ENCODE measurements at regions not wholly inside any gene's neighbourhood (a gene's known extent, or its start where the extent isn't known, plus 50 kb on each side); places are given as distances from the start of the nearest gene placed in this dataset.
"Not testable (repeated sequence)": the region's sequence is repeated elsewhere in the genome, so short reads cannot be mapped to it uniquely, and the experiment has no call there.

DNA sequence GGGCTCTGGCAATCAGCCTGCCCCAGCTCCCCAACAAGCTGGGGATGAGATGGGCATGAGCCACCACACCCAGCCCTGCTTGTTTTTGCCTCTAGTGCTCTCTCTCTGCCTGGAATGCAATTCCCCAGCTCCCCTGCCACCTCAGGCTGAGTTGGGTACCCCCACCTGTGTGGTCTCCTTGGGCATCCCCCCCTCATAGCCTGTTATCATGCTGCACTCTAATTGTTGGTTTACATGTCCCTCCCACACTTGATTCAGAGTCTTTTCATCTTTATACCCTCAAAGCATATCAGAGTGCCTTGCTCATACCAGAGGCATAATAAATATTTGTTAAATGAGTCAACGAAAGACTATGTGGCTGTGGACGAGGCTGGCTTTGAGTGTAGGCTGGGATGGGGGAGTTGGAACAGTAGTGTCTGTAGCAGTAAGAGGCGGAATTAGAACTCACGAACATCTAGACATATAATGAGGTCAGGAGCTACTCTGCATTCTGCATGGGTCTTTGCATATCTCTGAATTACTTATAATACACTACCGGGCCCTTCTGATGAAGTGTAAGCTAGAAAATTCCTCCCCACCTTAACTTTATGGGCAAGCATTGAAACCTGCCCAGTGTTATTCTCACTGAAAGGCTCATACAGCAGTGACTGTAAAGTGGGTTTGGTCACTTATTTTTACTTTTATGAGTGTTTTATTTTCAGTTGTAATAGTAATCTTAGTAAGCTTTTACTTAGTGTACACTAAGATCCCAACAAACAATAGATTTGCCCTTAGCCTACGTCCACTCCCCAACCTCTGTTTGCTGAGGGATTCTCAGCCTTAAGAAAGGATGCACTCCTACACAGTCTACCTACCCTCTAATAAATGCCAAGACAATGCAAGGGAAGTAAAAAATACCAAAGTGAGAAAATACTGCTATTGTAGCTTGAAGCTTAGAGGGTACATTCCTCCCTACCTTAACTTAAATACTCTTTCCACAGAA is 58.7 kb downstream of the EDN1 start:
- Mint-ChIP-seq H3K27me3 (ENCODE audit: low read depth in 3 of 3) (peaks cover 2 to 7% (median 2%) of the 10 kb centered on the region in 3 donors), H3K36me3 (peaks cover 0 to 3% (median 0%) of the 10 kb centered on the region in 3 donors), H3K4me3 (no peak overlapping the region), H3K27ac (no peak overlapping the region), H3K4me1 (no peaks in the 10 kb centered on the region), H3K9me3 (peaks cover 0 to 13% (median 6%) of the 10 kb centered on the region in 6 donors)
- DNase-seq: no peak

- H3K4me1 Mint-ChIP-seq: no peaks in the 10 kb centered on the region
- peaks cover 2 to 7% (median 2%) of the 10 kb centered on the region in 3 donors for H3K27me3 Mint-ChIP-seq (ENCODE audit: low read depth in 3 of 3)
- no peak overlapping the region for H3K4me3 Mint-ChIP-seq
- H3K9me3 Mint-ChIP-seq: peaks cover 0 to 13% (median 6%) of the 10 kb centered on the region in 6 donors
- DNase-seq: no peak
- H3K36me3 Mint-ChIP-seq: peaks cover 0 to 3% (median 0%) of the 10 kb centered on the region in 3 donors
- no peak overlapping the region for H3K27ac Mint-ChIP-seq
Observed at GRCh38 chr6:12350644-12351170, 60.5 kb downstream of the EDN1 start.

DNA sequence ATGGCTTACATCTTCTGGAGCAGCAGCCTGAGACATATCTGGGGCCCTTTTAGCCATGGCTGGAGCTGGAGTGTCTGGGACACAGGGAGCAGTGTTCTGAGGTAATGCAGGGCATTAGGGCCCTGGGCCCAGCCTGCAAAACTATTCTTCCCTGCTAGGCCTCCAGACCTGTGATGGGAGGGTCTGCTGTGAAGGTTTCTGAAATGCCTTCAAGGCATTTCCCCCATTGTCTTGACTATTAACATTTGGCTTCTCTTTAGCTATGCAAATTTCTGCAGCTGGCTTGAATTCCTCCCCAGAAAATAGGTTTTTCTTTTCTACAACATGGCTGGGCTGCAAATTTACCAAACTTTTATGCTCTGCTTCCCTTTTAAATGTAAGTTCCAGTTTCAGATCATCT is 61.5 kb downstream of the EDN1 start:
- peaks cover 0 to 3% (median 2%) of the 10 kb centered on the region in 3 donors for H3K27me3 Mint-ChIP-seq (ENCODE audit: low read depth in 3 of 3)
- peaks cover 0 to 3% (median 0%) of the 10 kb centered on the region in 3 donors for H3K36me3 Mint-ChIP-seq
- no peak overlapping the region for H3K4me3 Mint-ChIP-seq
- DNase-seq: no peak
- H3K4me1 Mint-ChIP-seq: no peaks in the 10 kb centered on the region
- peaks cover 0 to 13% (median 6%) of the 10 kb centered on the region in 6 donors for H3K9me3 Mint-ChIP-seq
- H3K27ac Mint-ChIP-seq: no peak overlapping the region

- Mint-ChIP-seq H3K27ac (no peak overlapping the region), H3K27me3 (ENCODE audit: low read depth in 3 of 3) (peaks cover 0 to 3% (median 3%) of the 10 kb centered on the region in 3 donors), H3K36me3 (peaks cover 0 to 3% (median 0%) of the 10 kb centered on the region in 3 donors), H3K9me3 (peaks cover 0 to 13% (median 6%) of the 10 kb centered on the region in 6 donors), H3K4me3 (no peak overlapping the region), H3K4me1 (no peaks in the 10 kb centered on the region)
- no peak for DNase-seq
Observed at GRCh38 chr6:12353731-12354130, 63.6 kb downstream of the EDN1 start.

DNA sequence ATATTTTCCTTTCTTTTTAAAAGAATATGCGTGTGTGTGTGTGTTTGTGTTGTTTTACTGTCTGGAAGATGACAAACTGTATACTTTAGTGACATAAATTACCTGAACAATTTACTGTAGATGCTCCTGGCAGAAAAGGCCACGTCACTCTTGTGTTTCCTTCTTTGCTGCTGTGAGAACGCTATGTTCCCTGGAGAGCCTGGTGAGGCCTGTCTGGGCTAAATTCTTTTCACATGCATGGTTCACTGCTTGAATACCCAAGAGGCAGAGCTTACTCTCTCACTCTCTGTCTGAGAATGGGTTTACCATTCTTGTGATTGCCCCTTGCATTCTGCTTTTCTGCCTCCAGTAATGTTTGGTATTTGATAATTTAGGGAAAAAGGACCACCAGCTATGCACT is 64.3 kb downstream of the EDN1 start:
- no peaks in the 10 kb centered on the region for H3K4me1 Mint-ChIP-seq
- H3K36me3 Mint-ChIP-seq: peaks cover 0 to 3% (median 0%) of the 10 kb centered on the region in 3 donors
- no peak for DNase-seq
- peaks cover 0 to 3% (median 3%) of the 10 kb centered on the region in 3 donors for H3K27me3 Mint-ChIP-seq (ENCODE audit: low read depth in 3 of 3)
- H3K4me3 Mint-ChIP-seq: no peak overlapping the region
- peaks cover 0 to 13% (median 6%) of the 10 kb centered on the region in 6 donors for H3K9me3 Mint-ChIP-seq
- H3K27ac Mint-ChIP-seq: no peak overlapping the region

DNA sequence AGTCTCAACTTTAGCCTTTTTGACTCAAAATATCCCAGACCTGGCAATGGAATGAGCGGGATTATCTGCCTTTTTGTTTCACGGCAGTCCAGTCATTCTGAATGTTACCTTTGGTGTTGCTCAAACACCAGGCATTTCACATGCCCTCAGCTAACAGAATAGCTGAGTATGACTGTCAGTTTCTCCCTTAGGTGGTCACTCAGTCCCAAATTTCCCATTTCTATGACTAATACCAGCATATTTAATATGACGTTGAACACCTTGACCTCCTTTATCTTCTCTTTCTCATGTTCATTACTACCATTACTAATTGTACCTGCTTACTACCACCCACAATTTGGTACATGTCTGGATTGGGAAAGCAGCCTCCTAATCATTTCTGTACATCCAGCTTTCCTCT is 65.2 kb downstream of the EDN1 start:
- H3K4me1 Mint-ChIP-seq: no peaks in the 10 kb centered on the region
- H3K27ac Mint-ChIP-seq: no peak overlapping the region
- DNase-seq: no peak
- peaks cover 0 to 3% (median 3%) of the 10 kb centered on the region in 3 donors for H3K27me3 Mint-ChIP-seq (ENCODE audit: low read depth in 3 of 3)
- peaks cover 0 to 3% (median 0%) of the 10 kb centered on the region in 3 donors for H3K36me3 Mint-ChIP-seq
- H3K4me3 Mint-ChIP-seq: no peak overlapping the region
- H3K9me3 Mint-ChIP-seq: peaks cover 0 to 13% (median 6%) of the 10 kb centered on the region in 6 donors

- H3K27ac Mint-ChIP-seq: no peak overlapping the region
- peaks cover 0 to 3% (median 0%) of the 10 kb centered on the region in 3 donors for H3K36me3 Mint-ChIP-seq
- H3K4me1 Mint-ChIP-seq: no peaks in the 10 kb centered on the region
- peaks cover 0 to 13% (median 5%) of the 10 kb centered on the region in 6 donors for H3K9me3 Mint-ChIP-seq
- H3K27me3 Mint-ChIP-seq (ENCODE audit: low read depth in 3 of 3): peaks cover 0 to 3% (median 3%) of the 10 kb centered on the region in 3 donors
- DNase-seq: no peak
- H3K4me3 Mint-ChIP-seq: no peak overlapping the region
Observed at GRCh38 chr6:12356431-12356830, 66.3 kb downstream of the EDN1 start.

DNA sequence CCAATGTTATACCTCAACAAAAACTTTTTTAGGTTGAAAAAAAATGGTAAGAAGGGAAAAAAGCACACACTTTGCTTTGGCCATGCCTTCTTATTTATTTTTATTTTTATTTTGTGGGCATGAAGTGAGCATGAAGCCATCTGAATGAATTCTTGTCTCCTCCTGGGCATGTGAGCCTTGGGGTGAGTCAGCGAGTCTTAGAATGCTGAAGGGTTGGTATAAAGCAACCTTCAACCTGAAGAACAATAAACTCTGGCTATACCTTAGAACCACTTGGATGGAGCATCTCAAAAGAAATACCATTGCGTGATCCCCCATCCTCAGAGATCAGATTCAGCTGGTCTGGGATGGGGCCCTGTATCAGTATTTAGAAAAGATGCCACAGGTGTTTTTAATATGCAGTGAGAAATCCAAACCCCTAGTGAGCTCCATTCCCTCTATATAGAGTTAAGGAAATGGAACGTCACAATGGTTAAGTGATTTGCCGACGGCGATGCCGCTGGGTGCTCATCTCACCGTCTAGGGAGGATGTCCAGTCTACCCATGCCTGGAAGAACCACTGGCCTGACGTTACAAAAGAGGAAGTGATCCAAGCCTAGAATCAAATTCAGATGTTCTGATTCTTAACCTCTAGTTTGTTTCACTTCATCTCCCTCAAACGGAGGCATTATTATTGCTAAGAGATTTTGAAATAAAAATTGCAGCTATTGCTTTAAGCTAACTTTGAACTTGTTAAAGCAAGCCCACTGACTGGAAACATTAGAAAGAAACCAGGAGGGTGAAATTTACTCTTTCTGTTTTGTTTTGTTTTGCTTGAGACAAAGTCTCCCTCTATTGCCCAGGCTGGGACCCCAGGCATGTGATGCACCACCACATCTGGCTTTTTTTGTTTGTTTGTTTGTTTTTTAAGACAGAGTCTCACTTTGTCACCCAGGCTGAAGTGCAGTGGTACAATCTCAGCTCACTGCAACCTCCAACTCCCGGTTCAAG is 67.1 kb downstream of the EDN1 start:
- peaks cover 0 to 3% (median 3%) of the 10 kb centered on the region in 3 donors for H3K27me3 Mint-ChIP-seq (ENCODE audit: low read depth in 3 of 3)
- peaks cover 0 to 2% (median 0%) of the 10 kb centered on the region in 3 donors for H3K36me3 Mint-ChIP-seq
- no peak overlapping the region for H3K4me3 Mint-ChIP-seq
- H3K4me1 Mint-ChIP-seq: no peaks in the 10 kb centered on the region
- no peak for DNase-seq
- H3K9me3 Mint-ChIP-seq: peaks cover 0 to 8% (median 3%) of the 10 kb centered on the region in 6 donors
- H3K27ac Mint-ChIP-seq: no peak overlapping the region

- no peak for DNase-seq
- Mint-ChIP-seq H3K4me3 (no peak overlapping the region), H3K27me3 (ENCODE audit: low read depth in 3 of 3) (peaks cover 0 to 3% (median 3%) of the 10 kb centered on the region in 3 donors), H3K9me3 (no peaks in the 10 kb centered on the region), H3K27ac (no peak overlapping the region), H3K4me1 (no peaks in the 10 kb centered on the region), H3K36me3 (no peaks in the 10 kb centered on the region)
Observed at GRCh38 chr6:12359036-12359435, 68.9 kb downstream of the EDN1 start.

- Mint-ChIP-seq H3K27me3 (ENCODE audit: low read depth in 3 of 3) (peaks cover 0 to 3% (median 0%) of the 10 kb centered on the region in 3 donors), H3K36me3 (no peaks in the 10 kb centered on the region), H3K9me3 (no peaks in the 10 kb centered on the region), H3K4me1 (no peaks in the 10 kb centered on the region), H3K4me3 (no peak overlapping the region), H3K27ac (no peak overlapping the region)
- DNase-seq: no peak
Observed at GRCh38 chr6:12361042-12361765, 71.0 kb downstream of the EDN1 start.

GRCh38 chr6:12363277-12363650 is 73.1 kb downstream of the EDN1 start:
- not testable (repeated sequence) for H3K4me3 Mint-ChIP-seq; H3K4me1 Mint-ChIP-seq; H3K27ac Mint-ChIP-seq; H3K36me3 Mint-ChIP-seq; H3K9me3 Mint-ChIP-seq; H3K27me3 Mint-ChIP-seq (ENCODE audit: low read depth in 3 of 3); DNase-seq

GRCh38 chr6:12363651-12364381 is 73.7 kb downstream of the EDN1 start:
- DNase-seq: no peak
- peaks cover 0 to 5% (median 0%) of the 10 kb centered on the region in 6 donors for H3K9me3 Mint-ChIP-seq
- H3K27ac Mint-ChIP-seq: no peak overlapping the region
- no peaks in the 10 kb centered on the region for H3K4me1 Mint-ChIP-seq
- peaks cover 0 to 6% (median 1%) of the 10 kb centered on the region in 3 donors for H3K27me3 Mint-ChIP-seq (ENCODE audit: low read depth in 3 of 3)
- H3K36me3 Mint-ChIP-seq: no peaks in the 10 kb centered on the region
- no peak overlapping the region for H3K4me3 Mint-ChIP-seq
